NB4 (cell line): ENCODE measurements at regions not wholly inside any gene's neighbourhood (a gene's known extent, or its start where the extent isn't known, plus 50 kb on each side); places are given as distances from the start of the nearest gene placed in this dataset.
"Not testable (repeated sequence)": the region's sequence is repeated elsewhere in the genome, so short reads cannot be mapped to it uniquely, and the experiment has no call there.

ENCODE experiments used
- DNase-seq: peaks from one replicate; pipeline ENCODE4 v3.0.0; 2010; ENCODE audit warnings: low read depth
- H3K4me3 ChIP-seq: one replicate; pipeline ENCODE4 v1.5.1; 2011; ENCODE audit warnings: mild to moderate bottlenecking, low read depth, low read length, moderate library complexity
- MYC ChIP-seq: IDR thresholded peaks from 2 replicates; pipeline ENCODE4 v1.6.1; 2011; ENCODE audit warnings: low read depth, low read length
- POLR2A ChIP-seq: IDR thresholded peaks from 2 replicates; pipeline ENCODE4 v1.6.1; 2011; ENCODE audit warnings: mild to moderate bottlenecking; ENCODE audit not compliant: insufficient read length; ENCODE audit errors: extremely low read depth
- TF ChIP-seq, protein P1 (sequence below): IDR thresholded peaks from one replicate; pipeline ENCODE4 v1.5.1; 2012; ENCODE audit warnings: low read depth, low read length
- TF ChIP-seq, protein P2 (sequence below): IDR thresholded peaks from 2 replicates; pipeline ENCODE4 v1.6.1; 2011; ENCODE audit warnings: low read depth, low read length

DNA sequence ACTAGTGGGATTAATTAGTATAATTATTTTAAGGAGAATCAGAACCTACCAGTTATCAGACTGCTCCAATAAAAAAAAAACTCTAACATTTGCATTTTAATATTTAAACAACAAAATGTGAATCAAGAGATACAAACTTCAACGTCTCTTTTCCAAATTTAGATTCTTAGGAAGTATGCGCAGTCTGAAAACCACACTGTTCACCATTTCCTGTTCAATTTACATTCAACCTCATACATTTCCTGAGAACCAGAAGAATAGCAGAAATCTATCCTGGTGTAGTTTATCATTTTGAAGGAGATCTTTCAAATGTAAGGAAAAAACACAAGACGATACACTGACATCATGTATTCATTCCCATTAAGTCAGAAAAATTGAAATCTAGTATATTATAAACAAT, 869.2 kb downstream of the EFNA5 start:
- DNase-seq = no peak
- TF ChIP-seq, protein P1, sequence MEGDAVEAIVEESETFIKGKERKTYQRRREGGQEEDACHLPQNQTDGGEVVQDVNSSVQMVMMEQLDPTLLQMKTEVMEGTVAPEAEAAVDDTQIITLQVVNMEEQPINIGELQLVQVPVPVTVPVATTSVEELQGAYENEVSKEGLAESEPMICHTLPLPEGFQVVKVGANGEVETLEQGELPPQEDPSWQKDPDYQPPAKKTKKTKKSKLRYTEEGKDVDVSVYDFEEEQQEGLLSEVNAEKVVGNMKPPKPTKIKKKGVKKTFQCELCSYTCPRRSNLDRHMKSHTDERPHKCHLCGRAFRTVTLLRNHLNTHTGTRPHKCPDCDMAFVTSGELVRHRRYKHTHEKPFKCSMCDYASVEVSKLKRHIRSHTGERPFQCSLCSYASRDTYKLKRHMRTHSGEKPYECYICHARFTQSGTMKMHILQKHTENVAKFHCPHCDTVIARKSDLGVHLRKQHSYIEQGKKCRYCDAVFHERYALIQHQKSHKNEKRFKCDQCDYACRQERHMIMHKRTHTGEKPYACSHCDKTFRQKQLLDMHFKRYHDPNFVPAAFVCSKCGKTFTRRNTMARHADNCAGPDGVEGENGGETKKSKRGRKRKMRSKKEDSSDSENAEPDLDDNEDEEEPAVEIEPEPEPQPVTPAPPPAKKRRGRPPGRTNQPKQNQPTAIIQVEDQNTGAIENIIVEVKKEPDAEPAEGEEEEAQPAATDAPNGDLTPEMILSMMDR = no peak
- no peak for TF ChIP-seq POLR2A
- TF ChIP-seq MYC = no peak
- TF ChIP-seq, protein P2, sequence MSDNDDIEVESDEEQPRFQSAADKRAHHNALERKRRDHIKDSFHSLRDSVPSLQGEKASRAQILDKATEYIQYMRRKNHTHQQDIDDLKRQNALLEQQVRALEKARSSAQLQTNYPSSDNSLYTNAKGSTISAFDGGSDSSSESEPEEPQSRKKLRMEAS = no peak
- no peak overlapping the region for H3K4me3 ChIP-seq

DNA sequence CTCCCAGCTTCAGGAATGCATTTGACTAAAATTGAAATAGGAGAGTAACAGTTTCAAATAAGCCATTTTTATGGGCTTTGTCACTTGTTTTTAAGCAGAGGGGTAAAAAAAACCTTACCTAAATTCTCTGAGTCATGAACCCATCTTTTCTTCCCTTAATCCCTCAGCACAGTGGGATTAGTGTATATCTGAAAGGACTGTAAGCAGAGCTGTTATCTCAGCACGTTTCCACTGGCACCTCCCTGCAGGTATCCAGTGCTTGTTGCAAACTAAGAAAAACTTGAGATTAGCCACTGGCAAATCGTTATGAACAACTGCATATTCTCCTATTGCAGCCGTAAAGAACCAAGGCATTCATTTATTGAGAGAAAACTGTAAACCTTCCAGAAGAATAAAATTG, 872.7 kb downstream of the EFNA5 start:
- TF ChIP-seq, protein P2 = no peak
- TF ChIP-seq, protein P1 = no peak
- TF ChIP-seq POLR2A (no peak), MYC (no peak)
- no peak overlapping the region for H3K4me3 ChIP-seq
- DNase-seq = no peak

DNA sequence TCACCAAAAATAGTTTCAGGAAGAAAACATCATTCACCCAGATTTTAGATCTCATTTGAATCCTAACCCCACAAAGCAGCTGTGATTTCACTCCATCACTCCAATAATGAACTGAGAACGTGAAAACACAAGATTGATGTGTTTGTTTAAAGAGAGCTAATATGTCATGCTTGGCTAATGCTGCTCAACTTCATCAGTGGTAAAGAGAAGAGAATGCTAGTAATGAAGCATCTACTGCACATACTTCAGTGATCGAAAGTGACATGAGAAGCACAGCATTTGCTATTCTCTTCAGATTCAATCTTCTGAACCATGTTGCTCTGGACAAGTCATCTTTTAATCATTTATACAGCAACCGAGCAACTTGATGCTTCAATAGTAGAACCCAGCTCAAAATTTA, 874.7 kb downstream of the EFNA5 start:
- no peak overlapping the region for H3K4me3 ChIP-seq
- DNase-seq = no peak
- TF ChIP-seq MYC (no peak), POLR2A (no peak)
- TF ChIP-seq, protein P1 = no peak
- TF ChIP-seq, protein P2 = no peak

DNA sequence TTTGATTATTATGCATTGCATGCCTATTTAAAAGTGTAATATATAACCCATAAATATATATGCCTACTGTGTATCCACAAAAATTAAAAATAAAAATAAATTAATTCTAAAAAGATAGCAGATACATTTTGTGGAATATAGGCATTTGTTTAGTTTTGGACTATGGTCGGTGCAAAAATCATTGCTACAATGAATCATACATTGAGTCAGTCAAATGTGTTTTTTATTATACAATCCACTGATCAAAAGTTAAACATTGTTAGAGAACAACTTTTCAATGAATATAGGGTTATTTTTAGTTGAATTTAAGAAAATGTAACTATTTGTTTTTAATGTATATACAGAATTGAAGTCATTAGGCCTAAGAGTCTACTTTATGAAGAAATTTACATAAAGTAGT, 885.9 kb downstream of the EFNA5 start:
- DNase-seq = no peak
- TF ChIP-seq, protein P1 = no peak
- TF ChIP-seq, protein P2 = no peak
- no peak for TF ChIP-seq POLR2A
- TF ChIP-seq MYC = no peak
- H3K4me3 ChIP-seq = no peak overlapping the region

- no peak overlapping the region for H3K4me3 ChIP-seq
- TF ChIP-seq, protein P1 = no peak
- TF ChIP-seq MYC (no peak), POLR2A (no peak)
- TF ChIP-seq, protein P2 = no peak
- no peak for DNase-seq
These were observed 890.4 kb downstream of the EFNA5 start for GRCh38 chr5:106780355-106780754.

DNA sequence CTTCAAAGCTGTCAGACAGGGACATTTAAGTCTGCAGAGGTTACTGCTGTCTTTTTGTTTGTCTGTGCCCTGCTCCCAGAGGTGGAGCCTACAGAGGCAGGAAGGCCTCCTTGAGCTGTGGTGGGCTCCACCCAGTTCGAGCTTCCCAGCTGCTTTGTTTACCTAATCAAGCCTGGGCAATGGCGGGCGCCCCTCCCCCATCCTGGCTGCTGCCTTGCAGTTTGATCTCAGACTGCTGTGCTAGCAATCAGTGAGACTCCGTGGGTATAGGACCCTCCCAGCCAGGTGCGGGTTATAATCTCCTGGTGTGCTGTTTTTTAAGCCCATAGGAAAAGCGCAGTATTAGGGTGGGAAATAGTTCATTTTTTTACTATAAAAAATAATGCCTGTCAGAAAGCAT, 894.2 kb downstream of the EFNA5 start:
- H3K4me3 ChIP-seq, DNase-seq: not testable (repeated sequence)
